ENCODE measurements at regions not wholly inside any gene's neighbourhood (a gene's known extent, or its start where the extent isn't known, plus 50 kb on each side); places are given as distances from the start of the nearest gene placed in this dataset.

GRCh38 chr2:147490401-147491261 is 354.2 kb upstream of the ACVR2A start:
- TF ChIP-seq CTCF (conservative IDR thresholded peaks at IDR 0.05; ENCODE audit: low read depth, low read length): no peak
- no peak for DNase-seq (ENCODE audit: low read depth)
- no peak overlapping the region for H3K4me3 ChIP-seq (ENCODE audit: low read depth, low read length)

GRCh38 chr2:147488472-147488871 is 356.4 kb upstream of the ACVR2A start:
- no peak for DNase-seq (ENCODE audit: low read depth)
- no peak for TF ChIP-seq CTCF (conservative IDR thresholded peaks at IDR 0.05; ENCODE audit: low read depth, low read length)
- H3K4me3 ChIP-seq (ENCODE audit: low read depth, low read length): no peak overlapping the region

GRCh38 chr2:147487978-147488289 is 356.9 kb upstream of the ACVR2A start:
- no peak for DNase-seq (ENCODE audit: low read depth)
- no peak overlapping the region for H3K4me3 ChIP-seq (ENCODE audit: low read depth, low read length)
- no peak for TF ChIP-seq CTCF (conservative IDR thresholded peaks at IDR 0.05; ENCODE audit: low read depth, low read length)

- no peak for DNase-seq (ENCODE audit: low read depth)
- no peak overlapping the region for H3K4me3 ChIP-seq (ENCODE audit: low read depth, low read length)
- TF ChIP-seq CTCF (conservative IDR thresholded peaks at IDR 0.05; ENCODE audit: low read depth, low read length): no peak
Observed at GRCh38 chr2:147487286-147487977, 357.4 kb upstream of the ACVR2A start.

- no peak for DNase-seq (ENCODE audit: low read depth)
- H3K4me3 ChIP-seq (ENCODE audit: low read depth, low read length): no peak overlapping the region
- no peak for TF ChIP-seq CTCF (conservative IDR thresholded peaks at IDR 0.05; ENCODE audit: low read depth, low read length)
Observed at GRCh38 chr2:147485210-147485851, 359.5 kb upstream of the ACVR2A start.

- DNase-seq (ENCODE audit: low read depth): no peak
- H3K4me3 ChIP-seq (ENCODE audit: low read depth, low read length): no peak overlapping the region
- TF ChIP-seq CTCF (conservative IDR thresholded peaks at IDR 0.05; ENCODE audit: low read depth, low read length): no peak
Observed at GRCh38 chr2:147483911-147484310, 360.9 kb upstream of the ACVR2A start.
